Lung (tissue), 11 donors: ENCODE measurements at regions not wholly inside any gene's neighbourhood (a gene's known extent, or its start where the extent isn't known, plus 50 kb on each side); places are given as distances from the start of the nearest gene placed in this dataset.

Source experiments
- ATAC-seq: fragments of 200-7000 bp; cut with Tn5 transposase; one replicate; pipeline ENCODE4 v1.9.1; 2020; ENCODE audit warnings: moderate number of reproducible peaks; ENCODE audit not compliant: insufficient read depth, low FRiP score
- DNase-seq, 3 donors: peaks; one replicate each; pipeline ENCODE4 v3.0.0-alpha.2; 2013 to 2017
- H3K27ac ChIP-seq, 2 donors: one replicate each; pipeline ENCODE4 v1.5.1; 2013; ENCODE audit warnings: mild to moderate bottlenecking in 2 of 2, moderate library complexity in 2 of 2, control low read depth in 1 of 2, inconsistent platforms in 1 of 2, low read depth in 1 of 2, low read length in 1 of 2
- H3K27me3 ChIP-seq, 3 donors: one replicate each; pipeline ENCODE4 v1.5.1; 2013; ENCODE audit warnings: low read length in 2 of 3; ENCODE audit not compliant: control insufficient read depth in 3 of 3, insufficient read depth in 3 of 3
- H3K36me3 ChIP-seq, 4 donors: one replicate each; pipeline ENCODE4 v1.5.1; 2013; ENCODE audit warnings: low read length in 4 of 4, mild to moderate bottlenecking in 1 of 4, moderate library complexity in 1 of 4; ENCODE audit not compliant: control insufficient read depth in 4 of 4, insufficient read depth in 4 of 4
- H3K4me1 ChIP-seq, 5 donors: one replicate each; pipeline ENCODE4 v1.5.1; 2013; ENCODE audit warnings: low read length in 5 of 5, mild to moderate bottlenecking in 2 of 5, moderate library complexity in 1 of 5; ENCODE audit not compliant: control insufficient read depth in 5 of 5, insufficient read depth in 5 of 5
- H3K4me3 ChIP-seq: one replicate; pipeline ENCODE4 v1.5.1; 2013; ENCODE audit warnings: mild to moderate bottlenecking, control low read depth, moderate library complexity
- H3K9ac ChIP-seq, 2 donors: one replicate each; pipeline ENCODE4 v1.5.1; 2013; ENCODE audit warnings: low read length in 2 of 2, control low read depth in 1 of 2; ENCODE audit not compliant: insufficient read depth in 1 of 2
- H3K9me3 ChIP-seq, 4 donors: one replicate each; pipeline ENCODE4 v1.5.1; 2013; ENCODE audit warnings: low read length in 3 of 4, mild to moderate bottlenecking in 1 of 4, moderate library complexity in 1 of 4; ENCODE audit not compliant: control insufficient read depth in 4 of 4, insufficient read depth in 3 of 4
- CTCF ChIP-seq: IDR thresholded peaks from 2 replicates; pipeline ENCODE4 v1.5.1; 2012; ENCODE audit warnings: mild to moderate bottlenecking; ENCODE audit errors: control extremely low read depth, extremely low read depth
- WGBS, 2 donors: extraction: QIAGEN DNeasy Blood & Tissue Kit; methylation state at CpG; one replicate each; pipeline ENCODE4 v1.1.7; 2013; 5-methylcytosine and 5-hydroxymethylcytosine counted together
- donor health status: control.
- donor health status: control.
- donor health status: Bipolar disorder and iron deficiency.
- donor health status: healthy.
- donor health status: DM: yes; HTN: yes; CAD: no.

GRCh38 chr4:173736840-173737239 is 206.8 kb upstream of the HAND2 start:
- DNase-seq = peak in 1 of 3 donors; percentile 6
- 62% methylated on average over 1 of the region's 1 CpG for WGBS, 2 donors
- Histone ChIP-seq H3K36me3 (no peaks in the 10 kb centered on the region), H3K9ac (no peak overlapping the region), H3K9me3 (no peaks in the 10 kb centered on the region), H3K4me3 (no peak overlapping the region), H3K27me3 (no peaks in the 10 kb centered on the region), H3K27ac (no peak overlapping the region), H3K4me1 (no peaks in the 10 kb centered on the region)
- no peak for ATAC-seq
- no peak for TF ChIP-seq CTCF

GRCh38 chr4:173735585-173735984 is 205.6 kb upstream of the HAND2 start:
- H3K9me3 ChIP-seq = no peaks in the 10 kb centered on the region
- no peak for TF ChIP-seq CTCF
- ATAC-seq = no peak
- DNase-seq = no peak
- no peak overlapping the region for H3K27ac ChIP-seq
- no peaks in the 10 kb centered on the region for H3K36me3 ChIP-seq
- 63 to 79% methylated on average over 4 of the region's 4 CpGs for WGBS, 2 donors
- no peaks in the 10 kb centered on the region for H3K4me1 ChIP-seq
- no peak overlapping the region for H3K9ac ChIP-seq
- H3K27me3 ChIP-seq = no peaks in the 10 kb centered on the region
- H3K4me3 ChIP-seq = no peak overlapping the region

GRCh38 chr4:173735049-173735448 is 205.0 kb upstream of the HAND2 start:
- H3K27me3 ChIP-seq = no peaks in the 10 kb centered on the region
- ATAC-seq (no peak), DNase-seq (no peak)
- WGBS, 2 donors = 77 to 80% methylated on average over 3 of the region's 3 CpGs
- no peaks in the 10 kb centered on the region for H3K36me3 ChIP-seq
- H3K9ac ChIP-seq = no peak overlapping the region
- TF ChIP-seq CTCF = no peak
- H3K27ac ChIP-seq = no peak overlapping the region
- H3K9me3 ChIP-seq = no peaks in the 10 kb centered on the region
- no peak overlapping the region for H3K4me3 ChIP-seq
- H3K4me1 ChIP-seq = no peaks in the 10 kb centered on the region

- Histone ChIP-seq H3K4me1 (no peaks in the 10 kb centered on the region), H3K27me3 (no peaks in the 10 kb centered on the region), H3K27ac (no peak overlapping the region), H3K4me3 (no peak overlapping the region), H3K9ac (no peak overlapping the region), H3K9me3 (peaks cover 0 to 6% (median 0%) of the 10 kb centered on the region in 4 donors), H3K36me3 (no peaks in the 10 kb centered on the region)
- ATAC-seq (no peak), DNase-seq (no peak)
- TF ChIP-seq CTCF = no peak
- 81 to 86% methylated on average over 1 of the region's 1 CpG for WGBS, 2 donors
Observed at GRCh38 chr4:173731257-173731656, 201.2 kb upstream of the HAND2 start.
